ENCODE measurements at regions not wholly inside any gene's neighbourhood (a gene's known extent, or its start where the extent isn't known, plus 50 kb on each side); places are given as distances from the start of the nearest gene placed in this dataset.
"Not testable (repeated sequence)": the region's sequence is repeated elsewhere in the genome, so short reads cannot be mapped to it uniquely, and the experiment has no call there.

GRCh38 chr7:73921623-73922528 is 60.9 kb downstream of the TMEM270 start:
- H3K4me2 ChIP-seq (ENCODE audit: insufficient read depth, low read length): no peak overlapping the region
- H3K27me3 ChIP-seq (ENCODE audit: insufficient read depth, low read length, poor library complexity): peaks cover 3% of the 10 kb centered on the region
- ATAC-seq (ENCODE audit: insufficient read depth, low read depth): no peak
- H3K27ac ChIP-seq (ENCODE audit: low read length): no peak overlapping the region
- TF ChIP-seq CTCF (IDR thresholded peaks at IDR 0.05; ENCODE audit: borderline replicate concordance, extremely low read depth, low read length, poor library complexity, severe bottlenecking) (no peak), EZH2 (IDR thresholded peaks at IDR 0.05; ENCODE audit: borderline replicate concordance, low read depth, low read length, severe bottlenecking) (no peak)
- H3K4me3 ChIP-seq (ENCODE audit: low read depth in 1 of 2, low read length in 2 of 2): no peak overlapping the region
- no peak overlapping the region for H3K9ac ChIP-seq (ENCODE audit: low read depth, low read length)
- no peaks in the 10 kb centered on the region for H3K36me3 ChIP-seq (ENCODE audit: insufficient read depth, low read length)
- H3K9me3 ChIP-seq (ENCODE audit: insufficient read depth, low read length, severe bottlenecking): no peaks in the 10 kb centered on the region
- H2AFZ ChIP-seq (ENCODE audit: low read depth, low read length): no peak overlapping the region
- no peaks in the 10 kb centered on the region for H3K79me2 ChIP-seq (ENCODE audit: insufficient read depth, low read length)
- no peaks in the 10 kb centered on the region for H4K20me1 ChIP-seq (ENCODE audit: insufficient read depth, low read length)
- no peaks in the 10 kb centered on the region for H3K4me1 ChIP-seq (ENCODE audit: insufficient read depth, low read length)
- no peak for DNase-seq

GRCh38 chr7:73928644-73929043 is 67.7 kb downstream of the TMEM270 start:
- H3K9me3 ChIP-seq (ENCODE audit: insufficient read depth, low read length, severe bottlenecking); H3K4me3 ChIP-seq (ENCODE audit: low read depth in 1 of 2, low read length in 2 of 2); H3K4me2 ChIP-seq (ENCODE audit: insufficient read depth, low read length); H3K79me2 ChIP-seq (ENCODE audit: insufficient read depth, low read length); H4K20me1 ChIP-seq (ENCODE audit: insufficient read depth, low read length); H3K27ac ChIP-seq (ENCODE audit: low read length); ATAC-seq (ENCODE audit: insufficient read depth, low read depth); H3K36me3 ChIP-seq (ENCODE audit: insufficient read depth, low read length); H3K27me3 ChIP-seq (ENCODE audit: insufficient read depth, low read length, poor library complexity); H3K9ac ChIP-seq (ENCODE audit: low read depth, low read length); H2AFZ ChIP-seq (ENCODE audit: low read depth, low read length); DNase-seq; H3K4me1 ChIP-seq (ENCODE audit: insufficient read depth, low read length): not testable (repeated sequence)

- Histone ChIP-seq H3K27ac (ENCODE audit: low read length) (no peak overlapping the region), H3K4me1 (ENCODE audit: insufficient read depth, low read length) (no peaks in the 10 kb centered on the region), H3K4me2 (ENCODE audit: insufficient read depth, low read length) (no peak overlapping the region), H3K27me3 (ENCODE audit: insufficient read depth, low read length, poor library complexity) (no peaks in the 10 kb centered on the region), H3K79me2 (ENCODE audit: insufficient read depth, low read length) (no peaks in the 10 kb centered on the region), H4K20me1 (ENCODE audit: insufficient read depth, low read length) (no peaks in the 10 kb centered on the region), H3K4me3 (ENCODE audit: low read depth in 1 of 2, low read length in 2 of 2) (no peak overlapping the region), H3K9ac (ENCODE audit: low read depth, low read length) (no peak overlapping the region), H2AFZ (ENCODE audit: low read depth, low read length) (no peak overlapping the region), H3K9me3 (ENCODE audit: insufficient read depth, low read length, severe bottlenecking) (no peaks in the 10 kb centered on the region), H3K36me3 (ENCODE audit: insufficient read depth, low read length) (no peaks in the 10 kb centered on the region)
- ATAC-seq (ENCODE audit: insufficient read depth, low read depth): no peak
- TF ChIP-seq EZH2 (IDR thresholded peaks at IDR 0.05; ENCODE audit: borderline replicate concordance, low read depth, low read length, severe bottlenecking) (no peak), CTCF (IDR thresholded peaks at IDR 0.05; ENCODE audit: borderline replicate concordance, extremely low read depth, low read length, poor library complexity, severe bottlenecking) (no peak)
- DNase-seq: no peak
These were observed 70.5 kb downstream of the TMEM270 start for GRCh38 chr7:73931502-73931901.

- no peak overlapping the region for H2AFZ ChIP-seq (ENCODE audit: low read depth, low read length)
- no peak overlapping the region for H3K4me2 ChIP-seq (ENCODE audit: insufficient read depth, low read length)
- H3K27ac ChIP-seq (ENCODE audit: low read length): no peak overlapping the region
- H3K4me3 ChIP-seq (ENCODE audit: low read depth in 1 of 2, low read length in 2 of 2): no peak overlapping the region
- no peak overlapping the region for H3K9ac ChIP-seq (ENCODE audit: low read depth, low read length)
- H3K27me3 ChIP-seq (ENCODE audit: insufficient read depth, low read length, poor library complexity): no peaks in the 10 kb centered on the region
- no peaks in the 10 kb centered on the region for H3K4me1 ChIP-seq (ENCODE audit: insufficient read depth, low read length)
- no peaks in the 10 kb centered on the region for H3K79me2 ChIP-seq (ENCODE audit: insufficient read depth, low read length)
- no peaks in the 10 kb centered on the region for H3K9me3 ChIP-seq (ENCODE audit: insufficient read depth, low read length, severe bottlenecking)
- no peaks in the 10 kb centered on the region for H4K20me1 ChIP-seq (ENCODE audit: insufficient read depth, low read length)
- no peaks in the 10 kb centered on the region for H3K36me3 ChIP-seq (ENCODE audit: insufficient read depth, low read length)
- DNase-seq: no peak
- TF ChIP-seq EZH2 (IDR thresholded peaks at IDR 0.05; ENCODE audit: borderline replicate concordance, low read depth, low read length, severe bottlenecking): no peak
- no peak for TF ChIP-seq CTCF (IDR thresholded peaks at IDR 0.05; ENCODE audit: borderline replicate concordance, extremely low read depth, low read length, poor library complexity, severe bottlenecking)
- ATAC-seq (ENCODE audit: insufficient read depth, low read depth): no peak
These were observed 71.4 kb downstream of the TMEM270 start for GRCh38 chr7:73932364-73932763.

Measured in DND-41 (cell line).